IPS-18c (cell line): ENCODE measurements at regions not wholly inside any gene's neighbourhood (a gene's known extent, or its start where the extent isn't known, plus 50 kb on each side); places are given as distances from the start of the nearest gene placed in this dataset.
"Not testable (repeated sequence)": the region's sequence is repeated elsewhere in the genome, so short reads cannot be mapped to it uniquely, and the experiment has no call there.

Source experiments
- H3K4me3 ChIP-seq: 2 replicates; pipeline ENCODE4 v1.7.0; 2013; ENCODE audit warnings: low read depth, mild to moderate bottlenecking, low read length, moderate library complexity; ENCODE audit not compliant: insufficient read depth
- H3K9me3 ChIP-seq: one replicate; pipeline ENCODE4 v1.6.1; 2013; ENCODE audit warnings: mild to moderate bottlenecking, low read length, moderate library complexity; ENCODE audit not compliant: control insufficient read depth, insufficient read depth

- Histone ChIP-seq H3K9me3 (no peaks in the 10 kb centered on the region), H3K4me3 (no peak overlapping the region)
Observed at GRCh38 chr16:62370445-62370844, 334.2 kb upstream of the CDH8 start.

DNA sequence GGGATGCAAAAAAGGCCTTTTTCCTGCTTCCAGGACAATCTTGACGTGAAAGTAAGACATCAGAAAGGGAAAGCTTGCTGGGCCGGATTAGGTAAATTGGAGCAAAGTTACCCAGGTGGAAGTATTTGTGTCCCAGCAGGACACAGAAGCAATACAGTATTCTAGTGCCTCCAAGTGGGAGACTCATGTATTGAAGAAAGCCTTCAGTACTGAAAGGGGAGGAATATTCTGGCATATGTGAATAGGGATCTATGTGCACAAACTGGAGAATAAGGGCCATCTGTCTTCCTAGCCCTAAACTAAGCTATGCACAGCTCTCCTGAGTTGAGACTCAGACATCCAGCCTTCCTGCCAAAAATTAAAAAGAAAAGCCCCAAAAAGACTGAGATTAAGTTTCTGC is 327.3 kb upstream of the CDH8 start:
- Histone ChIP-seq H3K9me3 (no peaks in the 10 kb centered on the region), H3K4me3 (no peak overlapping the region)

GRCh38 chr16:62353355-62353754 is 317.1 kb upstream of the CDH8 start:
- no peaks in the 10 kb centered on the region for H3K9me3 ChIP-seq
- H3K4me3 ChIP-seq: no peak overlapping the region

DNA sequence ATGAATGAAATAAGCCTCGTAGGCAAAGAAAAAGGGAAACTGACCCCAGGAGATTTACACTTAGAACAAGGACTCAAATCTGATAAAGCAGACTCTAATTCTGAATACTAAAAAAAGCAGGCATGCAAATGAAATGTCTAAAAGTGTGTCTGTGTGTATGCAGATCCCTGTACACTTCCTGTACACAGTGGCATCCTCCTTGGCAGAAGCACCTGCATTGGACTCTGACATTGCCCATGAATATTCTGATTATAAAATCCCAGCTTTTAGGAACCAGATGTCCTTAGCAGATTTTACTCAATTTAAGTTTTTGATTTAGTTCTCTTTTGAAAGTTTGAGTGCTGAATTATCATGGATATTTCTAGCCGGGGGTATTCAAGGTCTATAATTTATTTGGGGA is 306.0 kb upstream of the CDH8 start:
- no peaks in the 10 kb centered on the region for H3K9me3 ChIP-seq
- no peak overlapping the region for H3K4me3 ChIP-seq

DNA sequence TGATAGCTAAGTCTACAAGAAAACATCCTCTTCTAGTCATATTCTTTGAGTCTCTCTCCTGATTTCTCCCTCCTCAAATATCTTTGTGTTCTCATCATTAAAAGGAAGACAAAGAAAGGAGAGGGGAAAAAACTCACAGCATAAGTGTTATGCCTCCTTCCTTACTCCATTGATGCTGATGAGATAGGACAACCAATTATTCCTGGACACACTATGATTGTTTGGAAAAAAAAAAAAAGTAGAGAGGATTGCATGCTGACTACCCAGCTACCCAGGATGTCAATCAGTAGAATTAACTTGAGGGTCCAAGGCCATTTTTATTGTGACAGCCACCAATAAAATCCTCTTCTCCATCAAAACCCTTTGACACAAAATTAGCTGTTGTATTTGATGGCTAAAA is 299.1 kb upstream of the CDH8 start:
- Histone ChIP-seq H3K9me3 (no peaks in the 10 kb centered on the region), H3K4me3 (no peak overlapping the region)

DNA sequence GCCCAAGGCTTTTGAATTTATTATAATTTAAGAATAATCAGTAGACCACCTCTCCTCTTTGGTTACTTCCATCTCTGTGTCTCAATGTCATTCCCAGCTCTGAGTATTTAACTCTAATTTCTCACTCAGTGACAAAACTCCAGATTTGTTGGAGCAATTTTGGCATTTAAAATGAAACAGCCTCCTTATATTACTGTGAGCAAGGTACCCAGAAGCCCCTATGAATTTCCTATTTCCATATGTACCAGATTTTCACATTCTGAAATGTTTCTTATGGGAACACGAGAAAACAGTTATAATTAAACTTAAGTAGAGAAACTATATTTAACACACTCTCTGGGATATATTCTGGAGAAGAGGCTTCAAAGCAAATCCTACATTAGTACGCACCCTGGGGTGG is 285.4 kb upstream of the CDH8 start:
- Histone ChIP-seq H3K9me3 (no peaks in the 10 kb centered on the region), H3K4me3 (no peak overlapping the region)

- peaks cover 2% of the 10 kb centered on the region for H3K9me3 ChIP-seq
- H3K4me3 ChIP-seq: no peak overlapping the region
Observed at GRCh38 chr16:62298600-62298999, 262.4 kb upstream of the CDH8 start.

- no peak overlapping the region for H3K4me3 ChIP-seq
- peaks cover 2% of the 10 kb centered on the region for H3K9me3 ChIP-seq
Observed at GRCh38 chr16:62294213-62294972, 258.2 kb upstream of the CDH8 start.

DNA sequence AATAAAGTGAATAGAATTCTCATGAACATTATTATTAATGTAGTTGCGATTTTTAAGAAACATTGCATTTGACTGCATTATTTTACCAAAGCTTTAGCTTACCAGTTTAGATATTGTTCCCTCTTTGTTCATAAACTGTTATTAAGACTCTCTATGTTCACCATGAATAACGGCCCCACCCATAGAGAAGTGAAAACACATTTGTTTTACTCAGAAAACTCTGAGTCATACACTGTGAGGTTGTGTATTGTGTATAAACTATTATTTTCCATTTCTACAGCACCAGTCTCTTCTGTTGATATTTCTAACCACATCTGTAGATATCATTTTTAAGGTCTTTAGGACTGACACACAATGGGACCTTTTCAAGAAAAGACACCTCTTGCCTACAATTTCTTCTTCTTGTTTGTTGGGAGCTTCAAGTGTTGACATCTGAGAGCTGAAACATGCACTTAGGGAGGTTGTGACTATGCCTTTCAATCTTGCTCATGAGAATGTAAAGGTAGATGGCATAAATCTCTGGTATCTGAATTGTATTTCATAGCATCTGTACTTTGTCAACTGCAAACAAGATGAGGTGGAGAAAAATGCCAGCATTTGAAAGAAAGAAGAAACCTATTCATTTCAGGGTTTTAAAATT is 252.9 kb upstream of the CDH8 start:
- no peaks in the 10 kb centered on the region for H3K9me3 ChIP-seq
- no peak overlapping the region for H3K4me3 ChIP-seq

GRCh38 chr16:62280506-62280905 is 244.3 kb upstream of the CDH8 start:
- Histone ChIP-seq H3K4me3 (no peak overlapping the region), H3K9me3 (no peaks in the 10 kb centered on the region)

GRCh38 chr16:62277942-62278341 is 241.7 kb upstream of the CDH8 start:
- Histone ChIP-seq H3K4me3 (no peak overlapping the region), H3K9me3 (no peaks in the 10 kb centered on the region)

- Histone ChIP-seq H3K4me3 (no peak overlapping the region), H3K9me3 (no peaks in the 10 kb centered on the region)
Observed at GRCh38 chr16:62276637-62277036, 240.4 kb upstream of the CDH8 start.

DNA sequence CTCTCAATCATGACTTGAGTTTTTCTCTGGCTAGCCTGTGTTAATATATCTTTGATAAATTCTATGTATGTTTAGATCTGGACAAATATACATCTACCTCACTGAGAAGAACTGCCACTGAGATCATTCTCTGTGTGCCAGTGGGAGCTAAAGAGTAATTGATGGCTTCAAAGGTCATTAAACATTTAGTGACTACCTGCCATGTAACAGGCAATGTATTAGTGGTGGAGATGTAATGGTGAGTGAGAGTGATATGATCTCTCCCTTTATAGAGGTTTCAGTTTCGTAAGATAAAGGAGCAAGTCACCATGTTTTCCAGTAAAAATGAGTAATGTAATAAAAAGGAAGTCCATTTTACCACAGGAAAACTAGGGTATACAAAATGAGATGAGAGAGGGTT is 235.8 kb upstream of the CDH8 start:
- H3K4me3 ChIP-seq: no peak overlapping the region
- H3K9me3 ChIP-seq: no peaks in the 10 kb centered on the region

- H3K9me3 ChIP-seq: no peaks in the 10 kb centered on the region
- H3K4me3 ChIP-seq: no peak overlapping the region
Observed at GRCh38 chr16:62261760-62262159, 225.5 kb upstream of the CDH8 start.

GRCh38 chr16:62258931-62259435 is 222.7 kb upstream of the CDH8 start:
- H3K4me3 ChIP-seq, H3K9me3 ChIP-seq: not testable (repeated sequence)

DNA sequence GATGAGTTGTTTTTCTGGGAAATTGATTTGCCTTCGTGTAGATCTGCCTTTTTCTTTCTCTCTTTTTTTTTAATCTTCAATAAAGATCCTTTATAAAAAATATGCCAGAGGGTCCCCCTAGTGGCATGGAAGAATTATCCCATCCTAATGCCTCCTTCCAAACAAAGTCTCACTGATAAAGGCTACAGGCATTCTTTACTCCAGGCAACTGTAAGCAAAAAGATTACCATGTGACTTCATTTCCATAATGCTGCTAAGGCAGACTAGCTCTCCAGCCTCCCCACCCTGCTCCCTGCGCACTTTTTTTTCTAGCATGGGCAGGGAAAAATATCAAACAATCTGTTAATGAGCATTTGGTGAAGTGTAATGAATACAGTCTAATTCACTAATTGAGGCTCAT is 220.2 kb upstream of the CDH8 start:
- Histone ChIP-seq H3K9me3 (no peaks in the 10 kb centered on the region), H3K4me3 (no peak overlapping the region)

GRCh38 chr16:62254847-62255246 is 218.6 kb upstream of the CDH8 start:
- no peak overlapping the region for H3K4me3 ChIP-seq
- H3K9me3 ChIP-seq: no peaks in the 10 kb centered on the region

DNA sequence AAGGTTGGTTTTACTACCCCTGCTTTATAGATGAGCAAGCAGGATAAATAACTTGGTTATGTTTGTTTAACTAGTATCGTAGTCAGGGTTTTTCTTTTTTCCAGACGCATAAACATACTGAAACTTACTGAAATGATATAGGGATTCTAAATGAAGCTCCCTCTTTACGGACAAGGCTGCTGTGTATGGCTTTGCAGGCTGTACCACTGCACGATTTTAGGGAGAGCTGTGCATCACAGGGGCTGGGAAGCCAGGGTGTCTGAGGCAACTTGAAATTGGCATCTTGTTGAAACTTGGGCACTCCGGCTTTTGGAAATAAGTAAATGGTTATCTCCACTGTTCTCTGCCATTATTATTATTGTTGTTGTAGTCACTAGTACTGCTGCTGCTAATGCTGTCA is 218.1 kb upstream of the CDH8 start:
- Histone ChIP-seq H3K4me3 (no peak overlapping the region), H3K9me3 (no peaks in the 10 kb centered on the region)

DNA sequence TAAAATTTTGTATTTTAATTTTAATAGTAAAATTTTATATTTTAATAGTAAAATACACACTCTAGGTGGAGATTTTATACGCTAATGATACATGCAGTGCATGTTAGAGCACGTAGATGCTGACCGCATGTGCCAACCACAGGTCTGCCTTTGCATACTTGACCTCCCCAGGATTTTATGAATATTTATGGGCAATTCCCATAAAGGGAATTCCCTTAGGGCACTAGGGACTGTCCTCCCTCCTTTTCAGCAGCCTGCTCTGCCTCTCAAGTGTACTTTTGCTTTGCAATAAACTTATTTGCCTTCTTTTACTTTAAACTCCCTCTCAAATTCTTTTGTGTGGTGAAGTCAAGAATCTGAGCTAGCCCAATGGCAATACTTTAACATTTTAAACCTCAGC is 217.7 kb upstream of the CDH8 start:
- Histone ChIP-seq H3K9me3 (no peaks in the 10 kb centered on the region), H3K4me3 (no peak overlapping the region)
